SIG-M5 treated with dmso at 0.1 percent for 504 hours (cell line): ENCODE measurements at regions not wholly inside any gene's neighbourhood (a gene's known extent, or its start where the extent isn't known, plus 50 kb on each side); places are given as distances from the start of the nearest gene placed in this dataset.

Experiments
- DNase-seq: peaks from one replicate; lab custom pipeline; 2025; ENCODE audit not compliant: unreplicated experiment; lab: John Stamatoyannopoulos, UW

- no peak for DNase-seq
Observed at GRCh38 chr12:105943525-105943924, 195.2 kb downstream of the NUAK1 start.

GRCh38 chr12:105944628-105945027, 194.1 kb downstream of the NUAK1 start:
- no peak for DNase-seq

- DNase-seq = no peak
Observed at GRCh38 chr12:105945880-105946279, 192.9 kb downstream of the NUAK1 start.

GRCh38 chr12:105946493-105946901, 192.3 kb downstream of the NUAK1 start:
- no peak for DNase-seq

GRCh38 chr12:105947906-105948305, 190.8 kb downstream of the NUAK1 start:
- no peak for DNase-seq

- DNase-seq = no peak
Observed at GRCh38 chr12:105948331-105948730, 190.4 kb downstream of the NUAK1 start.

GRCh38 chr12:105949391-105949790, 189.4 kb downstream of the NUAK1 start:
- DNase-seq = no peak

GRCh38 chr12:105951732-105952131, 187.0 kb downstream of the NUAK1 start:
- DNase-seq = no peak

- no peak for DNase-seq
Observed at GRCh38 chr12:105954951-105955931, 183.5 kb downstream of the NUAK1 start.

GRCh38 chr12:105955976-105956375, 182.8 kb downstream of the NUAK1 start:
- DNase-seq = no peak

- DNase-seq = no peak
Observed at GRCh38 chr12:105956662-105957457, 181.9 kb downstream of the NUAK1 start.

GRCh38 chr12:105960319-105961083, 178.3 kb downstream of the NUAK1 start:
- DNase-seq = no peak

- no peak for DNase-seq
Observed at GRCh38 chr12:105961821-105962671, 176.7 kb downstream of the NUAK1 start.

GRCh38 chr12:105967038-105967776, 171.5 kb downstream of the NUAK1 start:
- DNase-seq = no peak

- no peak for DNase-seq
Observed at GRCh38 chr12:105968025-105968424, 170.7 kb downstream of the NUAK1 start.

- DNase-seq = no peak
Observed at GRCh38 chr12:105970885-105971284, 167.9 kb downstream of the NUAK1 start.

GRCh38 chr12:105974738-105975137, 164.0 kb downstream of the NUAK1 start:
- DNase-seq = no peak

- DNase-seq = no peak
Observed at GRCh38 chr12:105975351-105975750, 163.4 kb downstream of the NUAK1 start.

- DNase-seq = no peak
Observed at GRCh38 chr12:105977236-105977635, 161.5 kb downstream of the NUAK1 start.

GRCh38 chr12:105977652-105978051, 161.1 kb downstream of the NUAK1 start:
- DNase-seq = no peak
